Neural cell (in vitro differentiated cells): ENCODE measurements at regions not wholly inside any gene's neighbourhood (a gene's known extent, or its start where the extent isn't known, plus 50 kb on each side); places are given as distances from the start of the nearest gene placed in this dataset.

Experiments used
- CTCF ChIP-seq: fragments of 450-650 bp; IDR thresholded peaks from 2 replicates; pipeline ENCODE4 v1.5.1; 2014; ENCODE audit warnings: antibody characterized with exemption, mild to moderate bottlenecking, moderate library complexity; ENCODE audit not compliant: poor library complexity, severe bottlenecking
- EZH2 ChIP-seq: fragments of 200-600, 300-800 bp; shearing (Covaris generic), sonication (generic); IDR thresholded peaks from 2 replicates; pipeline ENCODE4 v1.6.1; 2014; ENCODE audit warnings: antibody characterized with exemption, low read length, borderline replicate concordance, mild to moderate bottlenecking; ENCODE audit not compliant: insufficient read depth, poor library complexity, severe bottlenecking
- MXI1 ChIP-seq: fragments of 450-650 bp; conservative IDR thresholded peaks from 2 replicates; pipeline ENCODE4 v1.6.1; 2014; ENCODE audit warnings: antibody characterized with exemption, mild to moderate bottlenecking; ENCODE audit not compliant: poor library complexity, severe bottlenecking
- RAD21 ChIP-seq: fragments of 450-650 bp; conservative IDR thresholded peaks from 2 replicates; pipeline ENCODE4 v1.6.1; 2014; ENCODE audit warnings: antibody characterized with exemption, mild to moderate bottlenecking, moderate library complexity
- SMC3 ChIP-seq: fragments of 450-650 bp; conservative IDR thresholded peaks from 2 replicates; pipeline ENCODE4 v1.6.1; 2014; ENCODE audit warnings: antibody characterized with exemption, mild to moderate bottlenecking, moderate library complexity; ENCODE audit not compliant: poor library complexity

- TF ChIP-seq CTCF (no peak), EZH2 (no peak), SMC3 (no peak), RAD21 (no peak), MXI1 (no peak)
Observed at GRCh38 chr16:86101137-86101896, 202.4 kb downstream of the IRF8 start.
